ENCODE measurements at regions not wholly inside any gene's neighbourhood (a gene's known extent, or its start where the extent isn't known, plus 50 kb on each side); places are given as distances from the start of the nearest gene placed in this dataset.
"Not testable (repeated sequence)": the region's sequence is repeated elsewhere in the genome, so short reads cannot be mapped to it uniquely, and the experiment has no call there.

GRCh38 chr4:131683314-131683713 is 1465.8 kb upstream of the PCDH10 start:
- not testable (repeated sequence) for TF ChIP-seq POLR2AphosphoS5, CTCF, POLR2A (IDR thresholded peaks at IDR 0.05)

Measured in gastroesophageal sphincter (tissue), 3 donors.